ENCODE measurements at regions not wholly inside any gene's neighbourhood (a gene's known extent, or its start where the extent isn't known, plus 50 kb on each side); places are given as distances from the start of the nearest gene placed in this dataset.

DNA sequence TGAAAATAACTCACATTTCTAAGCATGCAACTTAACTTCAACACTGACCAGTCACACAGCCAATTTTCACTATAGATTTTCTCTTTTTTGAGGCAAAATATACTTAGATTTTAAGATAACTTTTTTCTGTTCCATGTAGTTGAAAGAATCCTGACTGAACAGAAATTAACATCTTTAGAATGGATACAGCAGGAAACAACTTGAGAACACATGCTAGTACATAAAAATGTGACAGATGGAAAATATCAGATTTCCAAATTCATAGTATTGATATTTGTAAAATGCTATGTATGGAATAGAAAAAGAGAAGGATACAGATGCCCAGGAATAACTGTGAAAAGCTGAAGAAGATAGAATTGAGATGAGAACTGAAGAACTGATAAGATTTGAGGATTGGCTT lies 1270.6 kb downstream of the KCNT2 start (continued):
- TF ChIP-seq, protein P1, sequence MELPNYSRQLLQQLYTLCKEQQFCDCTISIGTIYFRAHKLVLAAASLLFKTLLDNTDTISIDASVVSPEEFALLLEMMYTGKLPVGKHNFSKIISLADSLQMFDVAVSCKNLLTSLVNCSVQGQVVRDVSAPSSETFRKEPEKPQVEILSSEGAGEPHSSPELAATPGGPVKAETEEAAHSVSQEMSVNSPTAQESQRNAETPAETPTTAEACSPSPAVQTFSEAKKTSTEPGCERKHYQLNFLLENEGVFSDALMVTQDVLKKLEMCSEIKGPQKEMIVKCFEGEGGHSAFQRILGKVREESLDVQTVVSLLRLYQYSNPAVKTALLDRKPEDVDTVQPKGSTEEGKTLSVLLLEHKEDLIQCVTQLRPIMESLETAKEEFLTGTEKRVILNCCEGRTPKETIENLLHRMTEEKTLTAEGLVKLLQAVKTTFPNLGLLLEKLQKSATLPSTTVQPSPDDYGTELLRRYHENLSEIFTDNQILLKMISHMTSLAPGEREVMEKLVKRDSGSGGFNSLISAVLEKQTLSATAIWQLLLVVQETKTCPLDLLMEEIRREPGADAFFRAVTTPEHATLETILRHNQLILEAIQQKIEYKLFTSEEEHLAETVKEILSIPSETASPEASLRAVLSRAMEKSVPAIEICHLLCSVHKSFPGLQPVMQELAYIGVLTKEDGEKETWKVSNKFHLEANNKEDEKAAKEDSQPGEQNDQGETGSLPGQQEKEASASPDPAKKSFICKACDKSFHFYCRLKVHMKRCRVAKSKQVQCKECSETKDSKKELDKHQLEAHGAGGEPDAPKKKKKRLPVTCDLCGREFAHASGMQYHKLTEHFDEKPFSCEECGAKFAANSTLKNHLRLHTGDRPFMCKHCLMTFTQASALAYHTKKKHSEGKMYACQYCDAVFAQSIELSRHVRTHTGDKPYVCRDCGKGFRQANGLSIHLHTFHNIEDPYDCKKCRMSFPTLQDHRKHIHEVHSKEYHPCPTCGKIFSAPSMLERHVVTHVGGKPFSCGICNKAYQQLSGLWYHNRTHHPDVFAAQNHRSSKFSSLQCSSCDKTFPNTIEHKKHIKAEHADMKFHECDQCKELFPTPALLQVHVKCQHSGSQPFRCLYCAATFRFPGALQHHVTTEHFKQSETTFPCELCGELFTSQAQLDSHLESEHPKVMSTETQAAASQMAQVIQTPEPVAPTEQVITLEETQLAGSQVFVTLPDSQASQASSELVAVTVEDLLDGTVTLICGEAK (IDR thresholded peaks at IDR 0.05) = no peak
- TF ChIP-seq, protein P1 (CRISPR knock-in tag; IDR thresholded peaks at IDR 0.05) = no peak
- no peak for TF ChIP-seq SNRNP70 (optimal IDR thresholded peaks at IDR 0.05; ENCODE audit: low read depth, low read length)
- TF ChIP-seq, protein P2, sequence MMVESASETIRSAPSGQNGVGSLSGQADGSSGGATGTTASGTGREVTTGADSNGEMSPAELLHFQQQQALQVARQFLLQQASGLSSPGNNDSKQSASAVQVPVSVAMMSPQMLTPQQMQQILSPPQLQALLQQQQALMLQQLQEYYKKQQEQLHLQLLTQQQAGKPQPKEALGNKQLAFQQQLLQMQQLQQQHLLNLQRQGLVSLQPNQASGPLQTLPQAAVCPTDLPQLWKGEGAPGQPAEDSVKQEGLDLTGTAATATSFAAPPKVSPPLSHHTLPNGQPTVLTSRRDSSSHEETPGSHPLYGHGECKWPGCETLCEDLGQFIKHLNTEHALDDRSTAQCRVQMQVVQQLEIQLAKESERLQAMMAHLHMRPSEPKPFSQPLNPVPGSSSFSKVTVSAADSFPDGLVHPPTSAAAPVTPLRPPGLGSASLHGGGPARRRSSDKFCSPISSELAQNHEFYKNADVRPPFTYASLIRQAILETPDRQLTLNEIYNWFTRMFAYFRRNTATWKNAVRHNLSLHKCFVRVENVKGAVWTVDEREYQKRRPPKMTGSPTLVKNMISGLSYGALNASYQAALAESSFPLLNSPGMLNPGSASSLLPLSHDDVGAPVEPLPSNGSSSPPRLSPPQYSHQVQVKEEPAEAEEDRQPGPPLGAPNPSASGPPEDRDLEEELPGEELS (CRISPR knock-in tag; IDR thresholded peaks at IDR 0.05; ENCODE audit: borderline replicate concordance) = no peak
- TF ChIP-seq ZNF511 (CRISPR knock-in tag; IDR thresholded peaks at IDR 0.05) = no peak
- TF ChIP-seq EGR1 (conservative IDR thresholded peaks at IDR 0.05) = no peak
- no peak for TF ChIP-seq SP2 (IDR thresholded peaks at IDR 0.05; ENCODE audit: extremely low read depth, low read depth, low read length, poor library complexity, severe bottlenecking)
- TF ChIP-seq ARID1B (IDR thresholded peaks at IDR 0.05) = no peak
- no peak for TF ChIP-seq ZNF551 (CRISPR knock-in tag; IDR thresholded peaks at IDR 0.05)
- TF ChIP-seq, protein P3, sequence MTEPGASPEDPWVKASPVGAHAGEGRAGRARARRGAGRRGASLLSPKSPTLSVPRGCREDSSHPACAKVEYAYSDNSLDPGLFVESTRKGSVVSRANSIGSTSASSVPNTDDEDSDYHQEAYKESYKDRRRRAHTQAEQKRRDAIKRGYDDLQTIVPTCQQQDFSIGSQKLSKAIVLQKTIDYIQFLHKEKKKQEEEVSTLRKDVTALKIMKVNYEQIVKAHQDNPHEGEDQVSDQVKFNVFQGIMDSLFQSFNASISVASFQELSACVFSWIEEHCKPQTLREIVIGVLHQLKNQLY (CRISPR knock-in tag; conservative IDR thresholded peaks at IDR 0.05) = no peak
- no peak for TF ChIP-seq HDGF (IDR thresholded peaks at IDR 0.05)

Data from K562 (cell line).